NT2/D1 (cell line): ENCODE measurements at regions not wholly inside any gene's neighbourhood (a gene's known extent, or its start where the extent isn't known, plus 50 kb on each side); places are given as distances from the start of the nearest gene placed in this dataset.

Experiments
- SUZ12 ChIP-seq: IDR thresholded peaks from 2 replicates; pipeline ENCODE4 v1.6.1; 2011; ENCODE audit not compliant: insufficient read length, insufficient read depth; ENCODE audit errors: extremely low read depth
- ZNF274 ChIP-seq: IDR thresholded peaks from 2 replicates; pipeline ENCODE4 v1.6.1; 2011; ENCODE audit warnings: mild to moderate bottlenecking, low read depth, low read length

DNA sequence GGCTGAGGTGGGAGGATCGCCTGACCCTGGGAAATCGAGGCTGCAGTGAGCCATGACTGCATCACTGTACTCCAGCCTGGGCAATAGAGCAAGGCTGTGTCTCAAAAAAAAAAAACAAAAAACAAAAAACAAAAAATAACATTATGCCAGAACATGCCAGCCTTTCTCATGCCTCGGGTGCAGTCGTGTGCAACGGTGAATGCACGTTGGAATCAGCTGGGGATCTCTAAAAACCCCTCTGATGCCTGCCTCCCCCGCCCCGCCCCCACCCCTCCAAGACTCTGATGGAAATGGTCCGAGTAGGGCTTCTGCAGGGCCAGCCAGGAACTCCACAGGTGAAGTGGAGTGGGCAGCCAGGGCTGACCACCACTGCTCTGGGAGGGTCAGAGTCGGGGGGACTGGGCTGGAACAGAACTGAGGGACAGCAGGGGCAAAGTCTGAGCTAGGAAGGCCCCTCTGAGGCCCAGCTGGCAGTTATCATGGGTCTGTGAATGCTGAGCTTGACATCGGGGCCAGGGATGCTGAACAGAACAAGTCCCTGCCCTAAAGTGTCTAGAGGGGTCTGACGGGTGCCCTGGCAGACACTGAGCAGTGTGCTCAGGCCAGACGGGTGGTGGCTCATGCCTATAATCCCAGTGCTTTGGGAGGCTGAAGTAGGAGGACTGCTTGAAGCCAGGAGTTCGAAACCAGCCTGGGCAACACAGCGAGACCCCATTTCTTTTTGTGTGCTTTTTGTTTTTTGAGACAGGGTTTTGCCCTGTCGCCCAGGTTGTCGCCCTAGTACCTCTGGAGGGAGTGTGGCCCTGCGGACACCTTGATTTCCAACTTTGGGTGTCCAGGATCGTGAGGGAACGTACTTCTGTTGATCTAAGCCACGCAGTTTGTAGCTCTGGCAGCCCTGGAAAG, 193.4 kb upstream of the GSE1 start:
- TF ChIP-seq ZNF274: no peak
- no peak for TF ChIP-seq SUZ12
